ENCODE measurements at regions not wholly inside any gene's neighbourhood (a gene's known extent, or its start where the extent isn't known, plus 50 kb on each side); places are given as distances from the start of the nearest gene placed in this dataset.

DNA sequence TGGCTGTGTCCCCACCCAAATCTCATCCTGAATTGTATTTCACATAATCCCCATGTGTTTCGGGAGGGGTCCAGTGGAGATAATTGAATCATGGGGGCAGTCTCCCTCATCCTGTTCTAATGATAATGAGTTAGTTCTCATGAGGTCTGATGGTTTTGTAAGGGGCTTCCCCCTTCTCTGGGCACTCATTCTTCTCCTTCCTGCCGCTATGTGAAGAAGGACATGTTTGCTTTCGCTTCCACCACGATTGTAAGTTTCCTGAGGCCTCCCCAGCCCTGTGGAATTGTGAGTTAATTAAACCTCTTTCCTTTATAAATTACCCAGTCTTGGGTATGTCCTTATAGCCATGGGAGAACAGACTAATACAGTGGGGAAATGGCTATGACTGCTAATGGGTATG is 72.7 kb upstream of the ZNF648 start:
- ATAC-seq (ENCODE audit: insufficient read depth, low FRiP score) (no peak), DNase-seq (no peak)
- H3K27ac ChIP-seq (ENCODE audit: low read depth in 1 of 2, low read length in 1 of 2): no peak overlapping the region
- 96 to 98% methylated on average over 4 of the region's 4 CpGs for WGBS, 2 donors
- no peaks in the 10 kb centered on the region for H3K36me3 ChIP-seq (ENCODE audit: control insufficient read depth in 4 of 4, insufficient read depth in 4 of 4, low read length in 4 of 4)
- TF ChIP-seq, protein P1, sequence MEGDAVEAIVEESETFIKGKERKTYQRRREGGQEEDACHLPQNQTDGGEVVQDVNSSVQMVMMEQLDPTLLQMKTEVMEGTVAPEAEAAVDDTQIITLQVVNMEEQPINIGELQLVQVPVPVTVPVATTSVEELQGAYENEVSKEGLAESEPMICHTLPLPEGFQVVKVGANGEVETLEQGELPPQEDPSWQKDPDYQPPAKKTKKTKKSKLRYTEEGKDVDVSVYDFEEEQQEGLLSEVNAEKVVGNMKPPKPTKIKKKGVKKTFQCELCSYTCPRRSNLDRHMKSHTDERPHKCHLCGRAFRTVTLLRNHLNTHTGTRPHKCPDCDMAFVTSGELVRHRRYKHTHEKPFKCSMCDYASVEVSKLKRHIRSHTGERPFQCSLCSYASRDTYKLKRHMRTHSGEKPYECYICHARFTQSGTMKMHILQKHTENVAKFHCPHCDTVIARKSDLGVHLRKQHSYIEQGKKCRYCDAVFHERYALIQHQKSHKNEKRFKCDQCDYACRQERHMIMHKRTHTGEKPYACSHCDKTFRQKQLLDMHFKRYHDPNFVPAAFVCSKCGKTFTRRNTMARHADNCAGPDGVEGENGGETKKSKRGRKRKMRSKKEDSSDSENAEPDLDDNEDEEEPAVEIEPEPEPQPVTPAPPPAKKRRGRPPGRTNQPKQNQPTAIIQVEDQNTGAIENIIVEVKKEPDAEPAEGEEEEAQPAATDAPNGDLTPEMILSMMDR (IDR thresholded peaks at IDR 0.05; ENCODE audit: control extremely low read depth, extremely low read depth): no peak
- no peak overlapping the region for H3K9ac ChIP-seq (ENCODE audit: insufficient read depth in 1 of 2, low read length in 2 of 2)
- H3K27me3 ChIP-seq (ENCODE audit: control insufficient read depth in 3 of 3, insufficient read depth in 3 of 3, low read length in 2 of 3): no peaks in the 10 kb centered on the region
- no peak overlapping the region for H3K4me3 ChIP-seq
- H3K9me3 ChIP-seq (ENCODE audit: control insufficient read depth in 4 of 4, insufficient read depth in 3 of 4, low read length in 3 of 4): peaks cover 0 to 4% (median 0%) of the 10 kb centered on the region in 4 donors
- H3K4me1 ChIP-seq (ENCODE audit: control insufficient read depth in 5 of 5, insufficient read depth in 5 of 5, low read length in 5 of 5): no peaks in the 10 kb centered on the region

DNA sequence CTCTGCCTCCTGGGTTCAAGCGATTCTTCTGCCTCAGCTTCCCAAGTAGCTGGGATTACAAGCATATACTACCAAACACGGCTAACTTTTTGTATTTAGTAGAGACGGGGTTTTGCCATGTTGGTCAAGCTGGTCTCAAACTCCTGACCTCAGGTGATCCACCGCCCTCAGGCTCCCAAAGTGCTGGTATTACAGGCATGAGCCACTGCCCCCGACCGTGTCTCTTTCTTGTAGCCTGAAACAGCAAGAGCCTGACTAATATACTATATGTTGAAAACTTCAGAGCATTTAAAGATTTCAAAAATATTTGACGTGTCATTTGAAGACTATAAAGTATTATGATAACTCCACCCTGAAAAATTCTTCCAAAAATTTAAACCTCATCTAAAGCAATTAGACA is 71.7 kb upstream of the ZNF648 start:
- H3K9ac ChIP-seq (ENCODE audit: insufficient read depth in 1 of 2, low read length in 2 of 2): no peak overlapping the region
- H3K4me3 ChIP-seq: no peak overlapping the region
- H3K36me3 ChIP-seq (ENCODE audit: control insufficient read depth in 4 of 4, insufficient read depth in 4 of 4, low read length in 4 of 4): no peaks in the 10 kb centered on the region
- DNase-seq (no peak), ATAC-seq (ENCODE audit: insufficient read depth, low FRiP score) (no peak)
- H3K4me1 ChIP-seq (ENCODE audit: control insufficient read depth in 5 of 5, insufficient read depth in 5 of 5, low read length in 5 of 5): peaks cover 0 to 1% (median 0%) of the 10 kb centered on the region in 5 donors
- H3K27me3 ChIP-seq (ENCODE audit: control insufficient read depth in 3 of 3, insufficient read depth in 3 of 3, low read length in 2 of 3): no peaks in the 10 kb centered on the region
- peaks cover 0 to 4% (median 0%) of the 10 kb centered on the region in 4 donors for H3K9me3 ChIP-seq (ENCODE audit: control insufficient read depth in 4 of 4, insufficient read depth in 3 of 4, low read length in 3 of 4)
- 94 to 97% methylated on average over 7 of the region's 7 CpGs for WGBS, 2 donors
- TF ChIP-seq, protein P1 (IDR thresholded peaks at IDR 0.05; ENCODE audit: control extremely low read depth, extremely low read depth): no peak
- H3K27ac ChIP-seq (ENCODE audit: low read depth in 1 of 2, low read length in 1 of 2): no peak overlapping the region

GRCh38 chr1:182129398-182129797 is 67.9 kb upstream of the ZNF648 start:
- 89 to 94% methylated on average over 9 of the region's 9 CpGs for WGBS, 2 donors
- DNase-seq (no peak), ATAC-seq (ENCODE audit: insufficient read depth, low FRiP score) (no peak)
- H3K4me3 ChIP-seq: no peak overlapping the region
- no peaks in the 10 kb centered on the region for H3K36me3 ChIP-seq (ENCODE audit: control insufficient read depth in 4 of 4, insufficient read depth in 4 of 4, low read length in 4 of 4)
- H3K9me3 ChIP-seq (ENCODE audit: control insufficient read depth in 4 of 4, insufficient read depth in 3 of 4, low read length in 3 of 4): peaks cover 0 to 2% (median 0%) of the 10 kb centered on the region in 4 donors
- no peak overlapping the region for H3K9ac ChIP-seq (ENCODE audit: insufficient read depth in 1 of 2, low read length in 2 of 2)
- H3K27me3 ChIP-seq (ENCODE audit: control insufficient read depth in 3 of 3, insufficient read depth in 3 of 3, low read length in 2 of 3): no peaks in the 10 kb centered on the region
- TF ChIP-seq, protein P1 (IDR thresholded peaks at IDR 0.05; ENCODE audit: control extremely low read depth, extremely low read depth): no peak
- peaks cover 0 to 1% (median 0%) of the 10 kb centered on the region in 5 donors for H3K4me1 ChIP-seq (ENCODE audit: control insufficient read depth in 5 of 5, insufficient read depth in 5 of 5, low read length in 5 of 5)
- H3K27ac ChIP-seq (ENCODE audit: low read depth in 1 of 2, low read length in 1 of 2): no peak overlapping the region

- DNase-seq (no peak), ATAC-seq (ENCODE audit: insufficient read depth, low FRiP score) (no peak)
- Histone ChIP-seq H3K4me3 (no peak overlapping the region), H3K27me3 (ENCODE audit: control insufficient read depth in 3 of 3, insufficient read depth in 3 of 3, low read length in 2 of 3) (no peaks in the 10 kb centered on the region), H3K9me3 (ENCODE audit: control insufficient read depth in 4 of 4, insufficient read depth in 3 of 4, low read length in 3 of 4) (no peaks in the 10 kb centered on the region), H3K9ac (ENCODE audit: insufficient read depth in 1 of 2, low read length in 2 of 2) (no peak overlapping the region), H3K36me3 (ENCODE audit: control insufficient read depth in 4 of 4, insufficient read depth in 4 of 4, low read length in 4 of 4) (no peaks in the 10 kb centered on the region), H3K4me1 (ENCODE audit: control insufficient read depth in 5 of 5, insufficient read depth in 5 of 5, low read length in 5 of 5) (peaks cover 0 to 1% (median 0%) of the 10 kb centered on the region in 5 donors), H3K27ac (ENCODE audit: low read depth in 1 of 2, low read length in 1 of 2) (no peak overlapping the region)
- 64 to 86% methylated on average over 6 of the region's 6 CpGs for WGBS, 2 donors
- TF ChIP-seq, protein P1 (IDR thresholded peaks at IDR 0.05; ENCODE audit: control extremely low read depth, extremely low read depth): no peak
Observed at GRCh38 chr1:182128502-182128901, 67.0 kb upstream of the ZNF648 start.

All from lung (tissue), 11 donors.